SU-DHL-6 (cell line): ENCODE measurements at regions not wholly inside any gene's neighbourhood (a gene's known extent, or its start where the extent isn't known, plus 50 kb on each side); places are given as distances from the start of the nearest gene placed in this dataset.

Source experiments
- H2AFZ ChIP-seq: fragments of 200-600 bp; sonication (generic); 2 replicates; pipeline ENCODE4 v1.6.1; 2014; ENCODE audit warnings: low read depth, mild to moderate bottlenecking, moderate library complexity, mixed read lengths, antibody characterized with exemption, low read length; ENCODE audit not compliant: severe bottlenecking
- H3F3A ChIP-seq: fragments of 200-600 bp; shearing (Covaris generic); 2 replicates; pipeline ENCODE4 v1.6.0; 2016; ENCODE audit warnings: antibody characterized with exemption, mild to moderate bottlenecking; ENCODE audit not compliant: insufficient read depth
- H3K27ac ChIP-seq: fragments of 200-600 bp; sonication (generic); 2 replicates; pipeline ENCODE4 v1.5.1; 2016; ENCODE audit warnings: low read depth, mild to moderate bottlenecking, low read length, moderate library complexity, mixed read lengths
- H3K27me3 ChIP-seq: fragments of 200-600 bp; sonication (generic), shearing (Covaris generic); 2 replicates; pipeline ENCODE4 v1.6.0; 2014; ENCODE audit warnings: mild to moderate bottlenecking, low read length
- H3K36me3 ChIP-seq: fragments of 200-600 bp; sonication (generic); 2 replicates; pipeline ENCODE4 v1.6.1; 2014; ENCODE audit warnings: mild to moderate bottlenecking, low read length, mixed read lengths
- H3K4me2 ChIP-seq: fragments of 300-600, 200-600 bp; shearing (Covaris generic), sonication (generic); 2 replicates; pipeline ENCODE4 v1.6.0; 2014; ENCODE audit warnings: low read length, low read depth, mild to moderate bottlenecking; ENCODE audit not compliant: poor library complexity, severe bottlenecking
- H3K4me3 ChIP-seq: fragments of 200-600 bp; sonication (generic); 2 replicates; pipeline ENCODE4 v1.5.1; 2014; ENCODE audit warnings: antibody characterized with exemption, low read length, mild to moderate bottlenecking, mixed read lengths; ENCODE audit not compliant: insufficient read depth, poor library complexity, severe bottlenecking
- H3K79me2 ChIP-seq: fragments of 200-600 bp; sonication (generic); 2 replicates; pipeline ENCODE4 v1.6.1; 2014; ENCODE audit warnings: mild to moderate bottlenecking, low read length, moderate library complexity; ENCODE audit not compliant: insufficient read depth
- H3K9ac ChIP-seq: fragments of 200-600 bp; sonication (generic); 2 replicates; pipeline ENCODE4 v1.7.0; 2014; ENCODE audit warnings: mild to moderate bottlenecking, low read length
- H3K9me2 ChIP-seq: fragments of 200-600 bp; sonication (generic); replicated peaks from 2 replicates; pipeline ENCODE4 v1.6.1; 2014; ENCODE audit warnings: low read length; ENCODE audit not compliant: insufficient read depth
- H3K9me3 ChIP-seq: fragments of 200-600 bp; sonication (generic); 2 replicates; pipeline ENCODE4 v1.6.1; 2014; ENCODE audit warnings: low read length, mixed read lengths; ENCODE audit not compliant: insufficient read depth
- H4K20me1 ChIP-seq: fragments of 200-600 bp; sonication (generic); 2 replicates; pipeline ENCODE4 v1.6.1; 2014; ENCODE audit warnings: low read depth, mild to moderate bottlenecking, antibody characterized with exemption, low read length, moderate library complexity, mixed read lengths
- EZH2phosphoT487 ChIP-seq: fragments of 200-600 bp; sonication (generic), shearing (Covaris generic); conservative IDR thresholded peaks from 2 replicates; pipeline ENCODE4 v1.6.1; 2018; ENCODE audit warnings: mild to moderate bottlenecking, antibody characterized with exemption, low read length, moderate library complexity, mixed read lengths
- TF ChIP-seq, protein P1 (sequence below): fragments of 200-600 bp; sonication (generic); IDR thresholded peaks from one replicate; pipeline ENCODE4 v1.5.1; 2017; ENCODE audit warnings: antibody characterized with exemption, mild to moderate bottlenecking, low read length, moderate library complexity; ENCODE audit not compliant: insufficient read depth, poor library complexity, severe bottlenecking

- no peaks in the 10 kb centered on the region for H3K36me3 ChIP-seq
- no peak overlapping the region for H3K9ac ChIP-seq
- no peaks in the 10 kb centered on the region for H4K20me1 ChIP-seq
- no peak overlapping the region for H2AFZ ChIP-seq
- no peak overlapping the region for H3K4me3 ChIP-seq
- H3K27me3 ChIP-seq, result no peaks in the 10 kb centered on the region
- H3F3A ChIP-seq, result no peaks in the 10 kb centered on the region
- H3K9me3 ChIP-seq, result no peaks in the 10 kb centered on the region
- H3K4me2 ChIP-seq, result no peak overlapping the region
- H3K79me2 ChIP-seq, result no peaks in the 10 kb centered on the region
- no peak overlapping the region for H3K27ac ChIP-seq
- H3K9me2 ChIP-seq, result no peaks in the 10 kb centered on the region
- TF ChIP-seq EZH2phosphoT487, result no peak
Measured at GRCh38 chr2:222769446-222769845, 91.4 kb upstream of the ACSL3 start.

DNA sequence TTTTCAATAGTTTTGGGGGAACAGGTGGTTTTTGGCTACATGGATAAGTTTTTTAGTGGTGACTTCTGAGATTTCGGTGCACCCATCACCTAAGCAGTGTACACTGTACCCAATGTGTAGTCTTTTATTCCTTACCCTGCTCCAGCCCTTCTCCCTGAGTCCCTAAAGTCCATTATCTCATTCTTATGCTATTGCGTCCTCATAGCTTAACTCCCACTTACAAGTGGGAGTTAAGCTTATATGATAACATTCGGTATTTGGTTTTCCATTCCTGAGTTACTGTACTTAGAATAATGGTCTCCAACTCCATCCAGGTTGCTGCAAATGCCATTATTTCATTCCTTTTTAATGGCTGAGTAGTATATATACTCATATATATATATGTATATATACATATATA lies 90.9 kb upstream of the ACSL3 start:
- TF ChIP-seq, protein P1, sequence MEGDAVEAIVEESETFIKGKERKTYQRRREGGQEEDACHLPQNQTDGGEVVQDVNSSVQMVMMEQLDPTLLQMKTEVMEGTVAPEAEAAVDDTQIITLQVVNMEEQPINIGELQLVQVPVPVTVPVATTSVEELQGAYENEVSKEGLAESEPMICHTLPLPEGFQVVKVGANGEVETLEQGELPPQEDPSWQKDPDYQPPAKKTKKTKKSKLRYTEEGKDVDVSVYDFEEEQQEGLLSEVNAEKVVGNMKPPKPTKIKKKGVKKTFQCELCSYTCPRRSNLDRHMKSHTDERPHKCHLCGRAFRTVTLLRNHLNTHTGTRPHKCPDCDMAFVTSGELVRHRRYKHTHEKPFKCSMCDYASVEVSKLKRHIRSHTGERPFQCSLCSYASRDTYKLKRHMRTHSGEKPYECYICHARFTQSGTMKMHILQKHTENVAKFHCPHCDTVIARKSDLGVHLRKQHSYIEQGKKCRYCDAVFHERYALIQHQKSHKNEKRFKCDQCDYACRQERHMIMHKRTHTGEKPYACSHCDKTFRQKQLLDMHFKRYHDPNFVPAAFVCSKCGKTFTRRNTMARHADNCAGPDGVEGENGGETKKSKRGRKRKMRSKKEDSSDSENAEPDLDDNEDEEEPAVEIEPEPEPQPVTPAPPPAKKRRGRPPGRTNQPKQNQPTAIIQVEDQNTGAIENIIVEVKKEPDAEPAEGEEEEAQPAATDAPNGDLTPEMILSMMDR, result no peak
- TF ChIP-seq EZH2phosphoT487, result no peak
- Histone ChIP-seq H3K4me2 (no peak overlapping the region), H3K79me2 (no peaks in the 10 kb centered on the region)

DNA sequence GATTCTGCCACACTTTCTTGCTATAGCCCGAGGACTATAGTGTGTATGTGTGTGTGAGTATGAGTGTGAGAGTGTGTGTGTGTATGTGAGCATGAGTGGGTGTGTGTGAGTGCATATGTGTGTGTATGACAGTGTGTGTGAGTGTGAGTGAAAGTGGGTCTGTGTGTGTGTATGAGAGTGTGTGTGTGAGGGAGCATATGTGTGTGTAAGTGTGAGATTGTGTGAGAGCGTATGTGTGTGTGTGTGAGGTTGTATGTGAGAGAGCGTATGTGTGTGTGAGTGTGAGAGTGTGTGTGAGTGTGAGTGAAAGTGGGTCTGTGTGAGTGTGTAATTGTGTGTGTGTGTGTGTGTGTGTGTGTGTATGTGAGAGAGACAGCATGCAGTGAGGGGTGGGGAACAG lies 89.0 kb upstream of the ACSL3 start:
- Histone ChIP-seq H3K79me2 (no peaks in the 10 kb centered on the region), H3K4me3 (no peak overlapping the region), H4K20me1 (no peaks in the 10 kb centered on the region), H3K36me3 (no peaks in the 10 kb centered on the region), H3K9ac (no peak overlapping the region), H3K9me2 (no peaks in the 10 kb centered on the region), H3K27ac (no peak overlapping the region), H3K4me2 (no peak overlapping the region), H3K9me3 (no peaks in the 10 kb centered on the region), H3F3A (no peaks in the 10 kb centered on the region), H3K27me3 (no peaks in the 10 kb centered on the region), H2AFZ (no peak overlapping the region)
- no peak for TF ChIP-seq EZH2phosphoT487
- TF ChIP-seq, protein P1, result no peak

More for the DNA sequence above, 90.9 kb upstream of the ACSL3 start:
- no peak overlapping the region for H2AFZ ChIP-seq
- no peak overlapping the region for H3K9ac ChIP-seq
- H3K27ac ChIP-seq, result no peak overlapping the region
- no peaks in the 10 kb centered on the region for H3K27me3 ChIP-seq
- no peaks in the 10 kb centered on the region for H4K20me1 ChIP-seq
- H3K36me3 ChIP-seq, result no peaks in the 10 kb centered on the region
- H3K9me3 ChIP-seq, result no peaks in the 10 kb centered on the region
- H3K4me3 ChIP-seq, result no peak overlapping the region
- H3F3A ChIP-seq, result no peaks in the 10 kb centered on the region
- no peaks in the 10 kb centered on the region for H3K9me2 ChIP-seq

- H3K79me2 ChIP-seq, result no peaks in the 10 kb centered on the region
- no peaks in the 10 kb centered on the region for H3F3A ChIP-seq
- no peaks in the 10 kb centered on the region for H3K9me3 ChIP-seq
- H3K4me3 ChIP-seq, result no peak overlapping the region
- no peak overlapping the region for H3K4me2 ChIP-seq
- H3K36me3 ChIP-seq, result no peaks in the 10 kb centered on the region
- no peaks in the 10 kb centered on the region for H4K20me1 ChIP-seq
- H3K9ac ChIP-seq, result no peak overlapping the region
- H3K27me3 ChIP-seq, result no peaks in the 10 kb centered on the region
- no peaks in the 10 kb centered on the region for H3K9me2 ChIP-seq
- TF ChIP-seq EZH2phosphoT487, result no peak
- TF ChIP-seq, protein P1, result no peak
- no peak overlapping the region for H3K27ac ChIP-seq
- H2AFZ ChIP-seq, result no peak overlapping the region
Measured at GRCh38 chr2:222774941-222775340, 85.9 kb upstream of the ACSL3 start.
